Liver (tissue), 3 donors: ENCODE measurements at regions not wholly inside any gene's neighbourhood (a gene's known extent, or its start where the extent isn't known, plus 50 kb on each side); places are given as distances from the start of the nearest gene placed in this dataset.

ENCODE experiments used
- CTCF ChIP-seq: fragments of 150-350 bp; IDR thresholded peaks from 2 replicates; pipeline ENCODE4 v1.5.1; 2017; ENCODE audit warnings: improper control_type of control experiment, low read depth, low read length; ENCODE audit not compliant: missing input control
- FOXA1 ChIP-seq: IDR thresholded peaks from 2 replicates; pipeline ENCODE4 v1.6.1; 2016; ENCODE audit warnings: antibody characterized with exemption
- GABPA ChIP-seq, 2 donors: IDR thresholded peaks in 1 of 2; conservative IDR thresholded peaks in 1 of 2; 2 replicates each; pipeline ENCODE4 v1.6.1; 2016; ENCODE audit warnings: antibody characterized with exemption in 2 of 2, mild to moderate bottlenecking in 1 of 2, moderate library complexity in 1 of 2
- HNF4G ChIP-seq: IDR thresholded peaks from 2 replicates; pipeline ENCODE4 v1.6.1; 2016; ENCODE audit warnings: antibody characterized with exemption
- JUND ChIP-seq, 2 donors: IDR thresholded peaks; 2 replicates each; pipeline ENCODE4 v1.6.1; 2016; ENCODE audit warnings: antibody characterized with exemption in 2 of 2
- MAX ChIP-seq: IDR thresholded peaks from 2 replicates; pipeline ENCODE4 v1.6.1; 2016; ENCODE audit warnings: antibody characterized with exemption
- RAD21 ChIP-seq, 2 donors: IDR thresholded peaks; 2 replicates each; pipeline ENCODE4 v1.6.1; 2016; ENCODE audit warnings: antibody characterized with exemption in 2 of 2, mild to moderate bottlenecking in 2 of 2
- REST ChIP-seq: IDR thresholded peaks from 2 replicates; pipeline ENCODE4 v1.6.1; 2016; ENCODE audit warnings: antibody characterized with exemption, mild to moderate bottlenecking
- SP1 ChIP-seq: IDR thresholded peaks from 2 replicates; pipeline ENCODE4 v1.6.1; 2018; ENCODE audit warnings: antibody characterized with exemption, mild to moderate bottlenecking
- TAF1 ChIP-seq: conservative IDR thresholded peaks from 2 replicates; pipeline ENCODE4 v1.6.1; 2016; ENCODE audit warnings: antibody characterized with exemption, mild to moderate bottlenecking
- YY1 ChIP-seq: IDR thresholded peaks from 2 replicates; pipeline ENCODE4 v1.6.1; 2016; ENCODE audit warnings: antibody characterized with exemption, mild to moderate bottlenecking
- TF ChIP-seq, protein P1 (sequence below): IDR thresholded peaks from 2 replicates; pipeline ENCODE4 v1.6.1; 2016; ENCODE audit warnings: antibody characterized with exemption
- TF ChIP-seq, protein P2 (sequence below): IDR thresholded peaks from 2 replicates; pipeline ENCODE4 v1.6.1; 2016; ENCODE audit warnings: antibody characterized with exemption
- donor health status: healthy.
- donor health status: healthy.

DNA sequence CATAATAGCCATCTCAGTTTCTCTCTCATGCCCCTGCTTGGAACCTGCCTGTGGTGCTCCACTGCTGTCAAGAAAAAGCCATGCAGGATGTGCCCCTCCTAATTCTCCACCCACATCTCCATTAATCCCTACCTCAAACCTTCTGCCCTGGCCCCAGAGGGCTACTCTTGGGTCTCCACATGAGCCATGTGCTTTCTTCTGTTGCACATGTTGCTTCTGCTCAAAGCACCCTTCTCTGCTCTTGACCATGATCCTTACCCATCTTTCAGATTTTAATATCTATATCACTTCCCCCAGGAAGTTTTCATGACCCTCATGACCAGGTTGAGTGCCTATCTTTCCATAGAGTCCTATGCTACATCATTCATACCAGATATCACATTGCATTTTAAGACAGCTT is 514.2 kb downstream of the RPS24 start:
- TF ChIP-seq YY1 (no peak), CTCF (no peak), FOXA1 (no peak), HNF4G (no peak), SP1 (no peak), RAD21 (IDR thresholded peaks at IDR 0.05) (no peak), REST (no peak), GABPA (IDR thresholded peaks at IDR 0.05 in 1 of 2, conservative IDR thresholded peaks at IDR 0.05 in 1 of 2) (no peak), TAF1 (no peak), MAX (no peak), JUND (IDR thresholded peaks at IDR 0.05) (no peak)
- TF ChIP-seq, protein P1, sequence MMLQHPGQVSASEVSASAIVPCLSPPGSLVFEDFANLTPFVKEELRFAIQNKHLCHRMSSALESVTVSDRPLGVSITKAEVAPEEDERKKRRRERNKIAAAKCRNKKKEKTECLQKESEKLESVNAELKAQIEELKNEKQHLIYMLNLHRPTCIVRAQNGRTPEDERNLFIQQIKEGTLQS, result no peak
- TF ChIP-seq, protein P2, sequence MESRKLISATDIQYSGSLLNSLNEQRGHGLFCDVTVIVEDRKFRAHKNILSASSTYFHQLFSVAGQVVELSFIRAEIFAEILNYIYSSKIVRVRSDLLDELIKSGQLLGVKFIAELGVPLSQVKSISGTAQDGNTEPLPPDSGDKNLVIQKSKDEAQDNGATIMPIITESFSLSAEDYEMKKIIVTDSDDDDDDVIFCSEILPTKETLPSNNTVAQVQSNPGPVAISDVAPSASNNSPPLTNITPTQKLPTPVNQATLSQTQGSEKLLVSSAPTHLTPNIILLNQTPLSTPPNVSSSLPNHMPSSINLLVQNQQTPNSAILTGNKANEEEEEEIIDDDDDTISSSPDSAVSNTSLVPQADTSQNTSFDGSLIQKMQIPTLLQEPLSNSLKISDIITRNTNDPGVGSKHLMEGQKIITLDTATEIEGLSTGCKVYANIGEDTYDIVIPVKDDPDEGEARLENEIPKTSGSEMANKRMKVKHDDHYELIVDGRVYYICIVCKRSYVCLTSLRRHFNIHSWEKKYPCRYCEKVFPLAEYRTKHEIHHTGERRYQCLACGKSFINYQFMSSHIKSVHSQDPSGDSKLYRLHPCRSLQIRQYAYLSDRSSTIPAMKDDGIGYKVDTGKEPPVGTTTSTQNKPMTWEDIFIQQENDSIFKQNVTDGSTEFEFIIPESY, result no peak
